Coronary artery (tissue), 2 donors: ENCODE measurements at regions not wholly inside any gene's neighbourhood (a gene's known extent, or its start where the extent isn't known, plus 50 kb on each side); places are given as distances from the start of the nearest gene placed in this dataset.
"Not testable (repeated sequence)": the region's sequence is repeated elsewhere in the genome, so short reads cannot be mapped to it uniquely, and the experiment has no call there.

Experiments used
- DNase-seq: peaks from one replicate; pipeline ENCODE4 v3.0.0-alpha.2; 2017; ENCODE audit warnings: low spot score
- H3K27ac ChIP-seq, 2 donors: fragments of 200-600 bp; sonication (generic); one replicate each; pipeline ENCODE4 v1.5.1; 2016 to 2019
- H3K4me3 ChIP-seq: fragments of 200-600 bp; sonication (generic); 2 replicates; pipeline ENCODE4 v1.5.1; 2016; ENCODE audit warnings: mild to moderate bottlenecking, moderate library complexity
- TF ChIP-seq, protein P1 (sequence below): fragments of 200-600 bp; sonication (generic); IDR thresholded peaks from one replicate; pipeline ENCODE4 v1.5.1; 2019; ENCODE audit warnings: antibody characterized with exemption

DNA sequence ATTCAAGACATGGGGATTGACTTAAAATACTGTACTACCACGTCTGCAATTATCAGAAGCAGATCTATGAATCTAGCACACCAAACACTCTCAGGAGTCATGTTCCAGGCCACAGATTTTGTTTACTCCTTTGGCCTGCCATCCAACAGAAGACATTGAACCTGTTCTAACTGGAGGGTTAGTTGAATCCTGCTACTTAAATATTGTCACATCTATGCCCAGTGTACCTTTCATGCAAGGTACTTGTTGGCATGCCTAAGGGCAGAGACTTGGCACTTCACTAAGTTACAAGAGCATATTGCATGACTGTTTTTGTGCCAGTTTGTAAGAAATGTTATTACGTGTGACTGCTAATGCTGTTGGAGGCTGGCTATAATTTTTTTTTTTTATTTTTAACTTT, 126.9 kb upstream of the BCOR start:
- H3K27ac ChIP-seq = no peak overlapping the region
- TF ChIP-seq, protein P1, sequence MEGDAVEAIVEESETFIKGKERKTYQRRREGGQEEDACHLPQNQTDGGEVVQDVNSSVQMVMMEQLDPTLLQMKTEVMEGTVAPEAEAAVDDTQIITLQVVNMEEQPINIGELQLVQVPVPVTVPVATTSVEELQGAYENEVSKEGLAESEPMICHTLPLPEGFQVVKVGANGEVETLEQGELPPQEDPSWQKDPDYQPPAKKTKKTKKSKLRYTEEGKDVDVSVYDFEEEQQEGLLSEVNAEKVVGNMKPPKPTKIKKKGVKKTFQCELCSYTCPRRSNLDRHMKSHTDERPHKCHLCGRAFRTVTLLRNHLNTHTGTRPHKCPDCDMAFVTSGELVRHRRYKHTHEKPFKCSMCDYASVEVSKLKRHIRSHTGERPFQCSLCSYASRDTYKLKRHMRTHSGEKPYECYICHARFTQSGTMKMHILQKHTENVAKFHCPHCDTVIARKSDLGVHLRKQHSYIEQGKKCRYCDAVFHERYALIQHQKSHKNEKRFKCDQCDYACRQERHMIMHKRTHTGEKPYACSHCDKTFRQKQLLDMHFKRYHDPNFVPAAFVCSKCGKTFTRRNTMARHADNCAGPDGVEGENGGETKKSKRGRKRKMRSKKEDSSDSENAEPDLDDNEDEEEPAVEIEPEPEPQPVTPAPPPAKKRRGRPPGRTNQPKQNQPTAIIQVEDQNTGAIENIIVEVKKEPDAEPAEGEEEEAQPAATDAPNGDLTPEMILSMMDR = no peak
- no peak for DNase-seq
- H3K4me3 ChIP-seq = no peak overlapping the region

DNA sequence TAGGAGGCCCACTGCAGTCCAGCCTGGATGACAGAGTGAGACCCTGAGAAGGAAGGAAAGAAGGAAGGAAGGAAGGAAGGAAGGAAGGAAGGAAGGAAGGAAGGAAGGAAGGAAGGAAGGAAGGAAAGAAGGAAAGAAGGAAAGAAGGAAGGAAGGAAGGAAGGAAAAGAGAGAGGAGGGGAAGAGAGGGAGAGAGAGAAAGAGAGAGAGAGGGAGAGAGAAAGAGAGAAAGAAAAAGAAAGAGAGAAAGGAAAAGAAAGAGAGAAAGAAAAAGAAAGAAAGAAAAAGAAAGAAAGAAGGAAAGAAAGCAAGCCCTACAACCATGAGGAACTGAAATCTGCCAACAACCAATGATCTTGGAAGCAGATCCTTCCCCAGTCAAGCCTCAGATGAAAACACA, 124.9 kb upstream of the BCOR start:
- H3K4me3 ChIP-seq, H3K27ac ChIP-seq, DNase-seq: not testable (repeated sequence)

DNA sequence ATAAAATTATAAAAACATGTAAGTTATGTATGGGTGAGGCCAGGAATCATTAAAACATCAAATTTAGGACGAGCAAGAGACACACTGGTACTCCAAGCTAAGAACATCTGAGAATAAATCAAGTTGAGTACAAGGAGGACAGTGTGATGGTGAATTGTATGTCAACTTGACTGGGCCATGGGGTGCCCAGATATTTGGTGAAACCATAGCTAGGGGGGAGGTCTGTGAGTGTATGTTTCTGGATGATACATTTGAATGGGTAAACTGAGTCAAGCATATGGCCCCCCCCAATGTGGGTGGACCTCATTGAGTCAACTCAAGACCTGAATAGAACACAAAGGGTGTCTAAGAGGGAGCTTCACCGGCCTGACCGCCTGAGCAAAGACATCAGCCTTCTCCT, 115.3 kb upstream of the BCOR start:
- DNase-seq = no peak
- Histone ChIP-seq H3K4me3 (no peak overlapping the region), H3K27ac (no peak overlapping the region)
- TF ChIP-seq, protein P1 = no peak

DNA sequence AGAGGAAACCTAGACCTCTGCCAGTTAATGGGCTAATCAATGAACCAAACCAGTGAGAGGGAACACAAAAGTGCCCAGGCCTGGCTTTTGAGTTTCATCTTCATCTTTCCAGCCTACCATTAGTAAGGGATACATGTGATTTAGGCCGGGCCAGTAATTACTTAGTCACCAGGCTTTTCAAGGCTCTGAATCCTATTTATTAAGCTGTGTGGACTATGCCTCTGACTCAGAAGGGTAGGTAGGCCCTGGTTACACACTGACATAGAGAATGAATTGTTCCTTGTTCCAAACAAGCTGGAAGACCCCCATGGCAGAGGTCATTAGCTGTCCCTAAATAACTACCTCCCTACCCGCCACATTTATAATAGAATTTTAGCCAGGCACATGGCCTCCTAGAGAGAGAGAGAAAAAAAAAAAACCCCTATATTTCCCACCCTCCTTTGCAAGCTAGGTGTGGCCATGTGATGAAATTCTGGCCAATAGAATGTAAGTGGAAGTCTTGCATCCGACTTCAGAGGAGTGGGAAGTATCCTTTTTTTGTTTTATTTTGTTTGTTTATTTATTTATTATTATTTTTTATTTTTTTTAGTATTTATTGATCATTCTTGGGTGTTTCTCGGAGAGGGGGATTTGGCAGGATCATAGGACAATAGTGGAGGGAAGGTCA, 112.3 kb upstream of the BCOR start:
- no peak for DNase-seq
- TF ChIP-seq, protein P1 = no peak
- H3K27ac ChIP-seq = no peak overlapping the region
- no peak overlapping the region for H3K4me3 ChIP-seq

DNA sequence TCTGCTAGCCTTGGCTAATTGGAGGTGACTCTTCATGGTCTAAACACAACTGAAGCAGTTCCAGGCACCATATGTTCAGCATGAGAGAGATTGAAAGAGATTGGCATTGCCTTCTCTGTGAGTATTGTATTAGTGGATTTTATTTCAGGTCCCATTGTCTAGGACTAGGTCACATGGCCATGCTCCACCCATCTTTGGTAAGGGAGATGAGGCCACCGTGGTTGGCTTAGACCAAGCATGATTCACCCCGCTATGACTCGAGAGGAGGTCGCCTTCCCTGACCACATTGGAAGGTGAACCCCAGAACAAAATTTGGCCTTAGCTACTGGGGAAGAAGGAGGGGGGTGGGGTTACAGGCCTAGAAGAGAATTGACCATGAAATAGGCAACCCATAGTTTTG, 109.9 kb upstream of the BCOR start:
- H3K4me3 ChIP-seq = no peak overlapping the region
- H3K27ac ChIP-seq = no peak overlapping the region
- no peak for DNase-seq
- TF ChIP-seq, protein P1 = no peak

DNA sequence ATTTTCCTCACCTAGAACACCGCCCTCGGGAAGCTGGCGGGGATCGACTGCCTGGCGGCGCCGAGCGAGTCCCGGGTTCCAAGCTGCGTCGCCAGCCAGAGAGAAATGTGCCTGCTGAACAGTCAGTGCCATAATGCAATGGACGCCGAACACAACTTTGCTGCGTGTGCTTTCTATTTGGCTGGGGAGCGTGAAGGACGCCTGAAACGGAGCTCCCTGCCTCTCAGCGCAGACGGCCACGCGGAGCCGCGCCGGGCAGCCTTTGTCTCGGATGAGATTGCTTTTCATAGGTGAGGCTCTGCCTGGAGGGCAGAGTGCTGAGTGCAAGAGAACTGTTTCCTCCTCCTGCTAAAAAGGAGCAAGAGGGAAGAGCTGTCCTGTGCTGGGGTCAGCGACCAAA, 107.7 kb upstream of the BCOR start:
- TF ChIP-seq, protein P1 = no peak
- peak overlapping the region; percentile 6 for H3K4me3 ChIP-seq
- H3K27ac ChIP-seq = no peak overlapping the region
- DNase-seq = no peak

DNA sequence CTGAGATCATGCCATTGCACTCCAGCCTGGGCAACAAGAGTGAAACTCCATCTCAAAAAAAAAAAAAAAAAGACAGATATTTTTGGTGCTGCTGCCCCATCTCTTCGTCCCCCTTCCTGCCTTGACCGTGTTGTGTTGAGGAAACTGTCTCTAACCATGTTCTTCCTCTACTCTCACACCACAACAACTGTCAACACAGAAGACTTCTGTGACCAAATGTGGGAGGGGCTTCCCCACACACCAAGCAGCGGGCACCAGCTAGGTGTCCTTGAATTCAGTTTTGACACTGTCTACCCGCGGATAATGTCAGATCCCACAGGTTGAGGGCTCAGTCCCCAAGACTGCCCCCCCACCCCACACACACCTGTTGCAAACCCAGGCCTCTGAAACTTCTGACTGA, 104.7 kb upstream of the BCOR start:
- TF ChIP-seq, protein P1 = no peak
- no peak for DNase-seq
- Histone ChIP-seq H3K4me3 (no peak overlapping the region), H3K27ac (no peak overlapping the region)
